ENCODE measurements at regions not wholly inside any gene's neighbourhood (a gene's known extent, or its start where the extent isn't known, plus 50 kb on each side); places are given as distances from the start of the nearest gene placed in this dataset.

DNA sequence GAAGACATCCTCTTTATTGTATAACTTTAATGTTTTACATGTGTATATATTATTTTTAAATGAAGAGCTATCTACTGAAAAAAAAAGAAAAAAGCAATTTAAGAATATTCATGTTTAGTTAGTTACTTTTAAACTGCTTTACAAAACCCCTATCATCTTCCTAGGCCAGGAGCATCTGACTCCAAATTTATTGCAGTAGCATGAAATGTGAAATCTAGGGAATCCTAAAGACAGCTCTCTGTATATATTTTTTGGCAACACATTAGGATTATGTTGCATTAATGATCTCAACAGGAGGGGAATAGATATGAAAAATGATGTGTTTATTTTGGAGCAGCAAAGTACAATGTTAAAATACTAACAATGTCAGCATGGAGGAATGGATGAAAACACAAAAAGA lies 158.3 kb downstream of the CNTN3 start:
- TF ChIP-seq, protein P1, sequence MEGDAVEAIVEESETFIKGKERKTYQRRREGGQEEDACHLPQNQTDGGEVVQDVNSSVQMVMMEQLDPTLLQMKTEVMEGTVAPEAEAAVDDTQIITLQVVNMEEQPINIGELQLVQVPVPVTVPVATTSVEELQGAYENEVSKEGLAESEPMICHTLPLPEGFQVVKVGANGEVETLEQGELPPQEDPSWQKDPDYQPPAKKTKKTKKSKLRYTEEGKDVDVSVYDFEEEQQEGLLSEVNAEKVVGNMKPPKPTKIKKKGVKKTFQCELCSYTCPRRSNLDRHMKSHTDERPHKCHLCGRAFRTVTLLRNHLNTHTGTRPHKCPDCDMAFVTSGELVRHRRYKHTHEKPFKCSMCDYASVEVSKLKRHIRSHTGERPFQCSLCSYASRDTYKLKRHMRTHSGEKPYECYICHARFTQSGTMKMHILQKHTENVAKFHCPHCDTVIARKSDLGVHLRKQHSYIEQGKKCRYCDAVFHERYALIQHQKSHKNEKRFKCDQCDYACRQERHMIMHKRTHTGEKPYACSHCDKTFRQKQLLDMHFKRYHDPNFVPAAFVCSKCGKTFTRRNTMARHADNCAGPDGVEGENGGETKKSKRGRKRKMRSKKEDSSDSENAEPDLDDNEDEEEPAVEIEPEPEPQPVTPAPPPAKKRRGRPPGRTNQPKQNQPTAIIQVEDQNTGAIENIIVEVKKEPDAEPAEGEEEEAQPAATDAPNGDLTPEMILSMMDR (IDR thresholded peaks at IDR 0.05): no peak
- TF ChIP-seq POLR2AphosphoS5 (IDR thresholded peaks at IDR 0.05; ENCODE audit: insufficient read depth in 1 of 2, low read depth in 1 of 2) (no peak), POLR2A (IDR thresholded peaks at IDR 0.05) (no peak)

Measured in vagina (tissue), 2 donors.